Adrenal gland (tissue), 9 donors: ENCODE measurements at regions not wholly inside any gene's neighbourhood (a gene's known extent, or its start where the extent isn't known, plus 50 kb on each side); places are given as distances from the start of the nearest gene placed in this dataset.

ENCODE experiments used
- DNase-seq, 7 donors: peaks; one replicate each; pipeline ENCODE4 v3.0.0-alpha.2; 2019 to 2020
- H3K27ac ChIP-seq, 5 donors: fragments of 200-600 bp; sonication (generic) in 4 of 5; 1 replicate in 3 of 5; 2 replicates in 2 of 5; pipeline versions ENCODE4 v1.5.1 to v1.8.0; 2016 to 2020; ENCODE audit warnings: mild to moderate bottlenecking in 1 of 5
- H3K27me3 ChIP-seq: fragments of 200-600 bp; 2 replicates; pipeline ENCODE4 v1.8.0; 2021
- H3K36me3 ChIP-seq, 2 donors: fragments of 200-600 bp; replicated peaks in 1 of 2; 1 replicate in 1 of 2; 2 replicates in 1 of 2; pipeline versions ENCODE4 v1.5.1 to v1.8.0; 2018 to 2022
- H3K4me1 ChIP-seq, 2 donors: fragments of 200-600 bp; replicated peaks in 1 of 2; 1 replicate in 1 of 2; 2 replicates in 1 of 2; pipeline versions ENCODE4 v1.5.1 to v1.8.0; 2018 to 2021
- H3K4me3 ChIP-seq, 4 donors: fragments of 200-600 bp; sonication (generic) in 3 of 4; one replicate each; pipeline ENCODE4 v1.5.1; 2016 to 2018
- H3K9me3 ChIP-seq, 3 donors: fragments of 200-600 bp; sonication (generic) in 1 of 3; replicated peaks in 1 of 3; 1 replicate in 2 of 3; 2 replicates in 1 of 3; pipeline versions ENCODE4 v1.5.1 to v1.8.0; 2016 to 2021
- CTCF ChIP-seq, 6 experiments: fragments of 450-650 bp in 4 of 6; fragments of 200-600 bp in 2 of 6; sonication (generic) in 1 of 6; IDR thresholded peaks; 1 replicate in 5 of 6; 2 replicates in 1 of 6; pipeline versions ENCODE4 v1.5.1 to v1.8.0; 2016 to 2021; ENCODE audit warnings: antibody characterized with exemption in 6 of 6, mild to moderate bottlenecking in 2 of 6, moderate library complexity in 1 of 6
- POLR2A ChIP-seq, 2 donors: fragments of 450-650 bp; IDR thresholded peaks; one replicate each; pipeline ENCODE4 v1.6.1; 2017; ENCODE audit warnings: antibody characterized with exemption in 2 of 2, mild to moderate bottlenecking in 2 of 2, moderate library complexity in 1 of 2
- WGBS, 4 donors: extraction: QIAGEN DNeasy Blood & Tissue Kit in 2 of 4; methylation state at CpG; one replicate each; pipeline versions ENCODE4 v1.1.5 to v1.1.7; 2013 to 2017; 5-methylcytosine and 5-hydroxymethylcytosine counted together
- intact Hi-C, 2 donors: fragments of 100-400 bp; cut with DNase I; formaldehyde crosslinking; loops; one replicate each; pipeline versions ENCODE4 v1.14.1 to v1.15.0; 2022 to 2023
- donor health status: healthy with polysubstance abuse.
- donor health status: Bipolar disorder and iron deficiency.
- donor health status: DM: yes; HTN: yes; CAD: no.
- donor health status: DM: no; HTN: no; CAD: no.
- donor health status: DM: no; HTN: no; CAD: no.

GRCh38 chr2:167555098-167555720, 666.9 kb downstream of the XIRP2 start:
- Histone ChIP-seq H3K36me3 (no peaks in the 10 kb centered on the region), H3K9me3 (no peaks in the 10 kb centered on the region), H3K4me3 (no peak overlapping the region), H3K4me1 (no peaks in the 10 kb centered on the region), H3K27ac (no peak overlapping the region), H3K27me3 (no peaks in the 10 kb centered on the region)
- intact Hi-C loops, result no loop called here
- no peak for DNase-seq
- TF ChIP-seq CTCF (IDR thresholded peaks at IDR 0.05) (no peak), POLR2A (IDR thresholded peaks at IDR 0.05) (no peak)
- 59 to 68% (median 62%) methylated on average over 2 of the region's 2 CpGs for WGBS, 4 donors

GRCh38 chr2:167553635-167554034, 665.4 kb downstream of the XIRP2 start:
- Histone ChIP-seq H3K27ac (no peak overlapping the region), H3K36me3 (no peaks in the 10 kb centered on the region), H3K27me3 (no peaks in the 10 kb centered on the region), H3K9me3 (no peaks in the 10 kb centered on the region), H3K4me3 (no peak overlapping the region), H3K4me1 (no peaks in the 10 kb centered on the region)
- intact Hi-C loops, result no loop called here
- 80 to 83% (median 82%) methylated on average over 2 of the region's 2 CpGs for WGBS, 4 donors
- no peak for TF ChIP-seq POLR2A (IDR thresholded peaks at IDR 0.05)
- no peak for TF ChIP-seq CTCF (IDR thresholded peaks at IDR 0.05)
- no peak for DNase-seq

- Histone ChIP-seq H3K4me1 (no peaks in the 10 kb centered on the region), H3K27me3 (no peaks in the 10 kb centered on the region), H3K4me3 (no peak overlapping the region), H3K36me3 (no peaks in the 10 kb centered on the region), H3K9me3 (no peaks in the 10 kb centered on the region), H3K27ac (no peak overlapping the region)
- no peak for TF ChIP-seq CTCF (IDR thresholded peaks at IDR 0.05)
- no peak for TF ChIP-seq POLR2A (IDR thresholded peaks at IDR 0.05)
- 54 to 66% (median 59%) methylated on average over 4 of the region's 4 CpGs for WGBS, 4 donors
- intact Hi-C loops, result no loop called here
- no peak for DNase-seq
These were observed 663.1 kb downstream of the XIRP2 start for GRCh38 chr2:167551416-167551815.

GRCh38 chr2:167550448-167550847, 662.2 kb downstream of the XIRP2 start:
- 73 to 93% (median 81%) methylated on average over 1 of the region's 1 CpG for WGBS, 4 donors
- DNase-seq, result no peak
- H3K4me1 ChIP-seq, result no peaks in the 10 kb centered on the region
- intact Hi-C loops, result no loop called here
- H3K27me3 ChIP-seq, result no peaks in the 10 kb centered on the region
- no peak for TF ChIP-seq POLR2A (IDR thresholded peaks at IDR 0.05)
- peak in 1 of 6 experiments; percentile 33 for TF ChIP-seq CTCF (IDR thresholded peaks at IDR 0.05)
- H3K4me3 ChIP-seq, result no peak overlapping the region
- H3K36me3 ChIP-seq, result no peaks in the 10 kb centered on the region
- no peaks in the 10 kb centered on the region for H3K9me3 ChIP-seq
- no peak overlapping the region for H3K27ac ChIP-seq
